CD14-positive monocyte (primary cell): ENCODE measurements at regions not wholly inside any gene's neighbourhood (a gene's known extent, or its start where the extent isn't known, plus 50 kb on each side); places are given as distances from the start of the nearest gene placed in this dataset.
A peak's percentile ranks its signal among the peaks of the same experiment; 100 is the strongest.

Experiments used
- DNase-seq, 3 donors: peaks; one replicate each; pipeline ENCODE4 v3.0.0-alpha.2; 2011 to 2022
- H2AFZ ChIP-seq: 2 replicates; pipeline ENCODE4 v1.6.0; 2012; ENCODE audit warnings: mild to moderate bottlenecking, low read depth, low read length, inconsistent platforms; ENCODE audit not compliant: insufficient read depth, poor library complexity, severe bottlenecking
- H3K27ac ChIP-seq, 2 donors: 1 replicate in 1 of 2; 2 replicates in 1 of 2; pipeline ENCODE4 v1.5.1; 2012 to 2013; ENCODE audit warnings: low read length in 2 of 2, control low read depth in 1 of 2, inconsistent platforms in 1 of 2, low read depth in 1 of 2, mild to moderate bottlenecking in 1 of 2
- H3K27me3 ChIP-seq, 2 donors: one replicate each; pipeline versions ENCODE4 v1.6.0 to v1.6.1; 2011 to 2013; ENCODE audit warnings: low read length in 2 of 2; ENCODE audit not compliant: control insufficient read depth in 2 of 2, insufficient read depth in 2 of 2
- H3K36me3 ChIP-seq, 2 donors: replicated peaks in 1 of 2; 1 replicate in 1 of 2; 2 replicates in 1 of 2; pipeline versions ENCODE4 v1.5.1 to v1.6.1; 2012 to 2013; ENCODE audit warnings: low read length in 2 of 2, control low read depth in 1 of 2, inconsistent platforms in 1 of 2, mild to moderate bottlenecking in 1 of 2; ENCODE audit not compliant: insufficient read depth in 2 of 2, control insufficient read depth in 1 of 2
- H3K4me1 ChIP-seq, 2 donors: 1 replicate in 1 of 2; 2 replicates in 1 of 2; pipeline versions ENCODE4 v1.5.1 to v1.6.1; 2012 to 2013; ENCODE audit warnings: low read length in 2 of 2, control low read depth in 1 of 2, inconsistent platforms in 1 of 2, mild to moderate bottlenecking in 1 of 2, moderate library complexity in 1 of 2; ENCODE audit not compliant: insufficient read depth in 2 of 2, control insufficient read depth in 1 of 2
- H3K4me2 ChIP-seq: replicated peaks from 2 replicates; pipeline ENCODE3; 2012; ENCODE audit warnings: low read length, moderate library complexity, mild to moderate bottlenecking; ENCODE audit not compliant: poor library complexity, severe bottlenecking; ENCODE audit errors: extremely low read depth
- H3K4me3 ChIP-seq, 3 experiments: fragments of 200-600 bp in 1 of 3; sonication (generic) in 1 of 3; replicated peaks in 1 of 3; 1 replicate in 2 of 3; 2 replicates in 1 of 3; pipeline ENCODE4 v1.5.1; 2011 to 2013; ENCODE audit warnings: low read length in 3 of 3, mild to moderate bottlenecking in 3 of 3, control low read depth in 2 of 3, low read depth in 2 of 3, inconsistent platforms in 1 of 3, moderate library complexity in 1 of 3
- H3K79me2 ChIP-seq: 2 replicates; pipeline ENCODE4 v1.6.0; 2012; ENCODE audit warnings: mild to moderate bottlenecking, control low read depth, inconsistent platforms, low read length, moderate library complexity; ENCODE audit not compliant: insufficient read depth
- H3K9ac ChIP-seq: 2 replicates; pipeline ENCODE4 v1.6.0; 2017; ENCODE audit warnings: low read length, mild to moderate bottlenecking; ENCODE audit not compliant: insufficient read depth, poor library complexity, severe bottlenecking
- H3K9me3 ChIP-seq, 2 donors: replicated peaks in 1 of 2; 1 replicate in 1 of 2; 2 replicates in 1 of 2; pipeline versions ENCODE4 v1.5.1 to v1.6.1; 2012 to 2013; ENCODE audit warnings: low read length in 2 of 2, control low read depth in 1 of 2; ENCODE audit not compliant: control insufficient read depth in 1 of 2, insufficient read depth in 1 of 2
- H4K20me1 ChIP-seq: 2 replicates; pipeline ENCODE4 v1.6.0; 2012; ENCODE audit warnings: mild to moderate bottlenecking, low read length, control low read depth, moderate library complexity; ENCODE audit not compliant: insufficient read depth
- H3K27ac Mint-ChIP-seq, 7 donors: one replicate each; pipeline ENCODE4 v1.8.0; 2020; ENCODE audit warnings: mild to moderate bottlenecking in 7 of 7, mixed read lengths in 7 of 7, moderate library complexity in 6 of 7, inconsistent platforms in 2 of 7
- H3K27me3 Mint-ChIP-seq, 3 donors: one replicate each; pipeline ENCODE4 v1.8.0; 2021 to 2022; ENCODE audit warnings: low read depth in 3 of 3, mild to moderate bottlenecking in 3 of 3, mixed read lengths in 3 of 3, moderate library complexity in 3 of 3, inconsistent platforms in 1 of 3
- H3K36me3 Mint-ChIP-seq, 2 donors: one replicate each; pipeline ENCODE4 v1.8.0; 2020; ENCODE audit warnings: mixed read lengths in 2 of 2, inconsistent platforms in 1 of 2, mild to moderate bottlenecking in 1 of 2
- H3K4me1 Mint-ChIP-seq: one replicate; pipeline ENCODE4 v1.8.0; 2020; ENCODE audit warnings: mild to moderate bottlenecking, mixed read lengths
- H3K4me3 Mint-ChIP-seq, 2 donors: one replicate each; pipeline ENCODE4 v1.8.0; 2020; ENCODE audit warnings: mild to moderate bottlenecking in 2 of 2, mixed read lengths in 2 of 2, moderate library complexity in 1 of 2
- H3K9me3 Mint-ChIP-seq, 7 donors: one replicate each; pipeline ENCODE4 v1.8.0; 2020 to 2022; ENCODE audit warnings: mixed read lengths in 7 of 7, mild to moderate bottlenecking in 6 of 7, moderate library complexity in 6 of 7, inconsistent platforms in 2 of 7
- WGBS: methylation state at CpG from one replicate; pipeline ENCODE4 v1.1.5; 2013; ENCODE audit warnings: missing lambda C conversion rate; ENCODE audit not compliant: insufficient coverage; 5-methylcytosine and 5-hydroxymethylcytosine counted together
- intact Hi-C, 2 donors: fragments of 100-400 bp; cut with micrococcal nuclease; formaldehyde crosslinking; loops; one replicate each; pipeline versions ENCODE4 v1.15.0 to v1.15.1; 2023
- TF ChIP-seq, protein P1 (sequence below): fragments of 200-600 bp; IDR thresholded peaks from one replicate; pipeline ENCODE4 v1.8.0; 2022; ENCODE audit warnings: antibody characterized with exemption, mild to moderate bottlenecking

DNA sequence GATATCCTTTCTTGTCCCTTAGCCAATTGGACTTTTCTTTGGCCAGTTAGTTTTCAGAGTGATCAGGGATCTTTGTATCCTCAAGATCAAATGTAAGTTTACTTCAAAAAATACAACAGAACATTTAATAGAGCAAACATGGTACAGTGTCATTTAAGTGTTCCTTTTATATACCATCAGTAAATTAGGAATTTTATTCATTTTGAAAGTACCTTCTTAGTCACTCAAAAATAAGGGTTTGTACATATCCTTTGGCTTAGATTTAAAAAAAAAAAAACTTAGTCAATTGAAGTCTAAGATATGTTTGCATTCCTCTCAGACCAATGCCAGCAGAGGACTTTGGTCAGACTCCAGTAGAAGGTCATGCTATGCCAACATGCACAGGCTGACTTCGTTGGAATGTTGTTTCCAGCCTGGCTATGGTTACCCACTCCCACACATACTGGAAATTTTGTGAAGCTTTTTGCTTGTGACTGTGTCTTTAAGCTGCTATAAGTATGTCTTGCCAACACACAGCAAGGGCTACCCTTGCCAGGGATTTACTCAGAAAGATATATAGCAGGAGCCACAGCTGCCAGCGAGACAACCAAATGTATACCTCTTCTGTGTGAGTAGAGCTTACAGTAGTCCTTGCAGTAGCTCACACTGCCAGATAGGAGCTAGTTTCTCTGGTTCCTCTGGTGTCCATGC, 81.5 kb upstream of the LRIF1 start:
- TF ChIP-seq, protein P1, sequence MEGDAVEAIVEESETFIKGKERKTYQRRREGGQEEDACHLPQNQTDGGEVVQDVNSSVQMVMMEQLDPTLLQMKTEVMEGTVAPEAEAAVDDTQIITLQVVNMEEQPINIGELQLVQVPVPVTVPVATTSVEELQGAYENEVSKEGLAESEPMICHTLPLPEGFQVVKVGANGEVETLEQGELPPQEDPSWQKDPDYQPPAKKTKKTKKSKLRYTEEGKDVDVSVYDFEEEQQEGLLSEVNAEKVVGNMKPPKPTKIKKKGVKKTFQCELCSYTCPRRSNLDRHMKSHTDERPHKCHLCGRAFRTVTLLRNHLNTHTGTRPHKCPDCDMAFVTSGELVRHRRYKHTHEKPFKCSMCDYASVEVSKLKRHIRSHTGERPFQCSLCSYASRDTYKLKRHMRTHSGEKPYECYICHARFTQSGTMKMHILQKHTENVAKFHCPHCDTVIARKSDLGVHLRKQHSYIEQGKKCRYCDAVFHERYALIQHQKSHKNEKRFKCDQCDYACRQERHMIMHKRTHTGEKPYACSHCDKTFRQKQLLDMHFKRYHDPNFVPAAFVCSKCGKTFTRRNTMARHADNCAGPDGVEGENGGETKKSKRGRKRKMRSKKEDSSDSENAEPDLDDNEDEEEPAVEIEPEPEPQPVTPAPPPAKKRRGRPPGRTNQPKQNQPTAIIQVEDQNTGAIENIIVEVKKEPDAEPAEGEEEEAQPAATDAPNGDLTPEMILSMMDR: no peak
- no peak for DNase-seq
- Mint-ChIP-seq H3K27ac (no peak overlapping the region), H3K4me1 (no peaks in the 10 kb centered on the region), H3K36me3 (no peaks in the 10 kb centered on the region), H3K27me3 (peaks cover 12 to 42% (median 37%) of the 10 kb centered on the region in 3 donors), H3K4me3 (no peak overlapping the region), H3K9me3 (peaks cover 2 to 28% (median 17%) of the 10 kb centered on the region in 7 donors)
- Histone ChIP-seq H2AFZ (no peak overlapping the region), H4K20me1 (no peaks in the 10 kb centered on the region), H3K4me2 (no peak overlapping the region), H3K36me3 (no peaks in the 10 kb centered on the region), H3K4me3 (no peak overlapping the region), H3K79me2 (no peaks in the 10 kb centered on the region), H3K27ac (no peak overlapping the region), H3K4me1 (no peaks in the 10 kb centered on the region), H3K9ac (no peak overlapping the region), H3K9me3 (no peaks in the 10 kb centered on the region), H3K27me3 (peaks cover 23 to 33% of the 10 kb centered on the region in 2 donors)
- no CpG with 5 or more reads among the region's 2 CpGs for WGBS
- intact Hi-C loops: loop anchor here in 1 of 2 donors (5.0 kb wide), 1 partner anchor 737 kb away; no protein-coding TSS in a partner anchor

DNA sequence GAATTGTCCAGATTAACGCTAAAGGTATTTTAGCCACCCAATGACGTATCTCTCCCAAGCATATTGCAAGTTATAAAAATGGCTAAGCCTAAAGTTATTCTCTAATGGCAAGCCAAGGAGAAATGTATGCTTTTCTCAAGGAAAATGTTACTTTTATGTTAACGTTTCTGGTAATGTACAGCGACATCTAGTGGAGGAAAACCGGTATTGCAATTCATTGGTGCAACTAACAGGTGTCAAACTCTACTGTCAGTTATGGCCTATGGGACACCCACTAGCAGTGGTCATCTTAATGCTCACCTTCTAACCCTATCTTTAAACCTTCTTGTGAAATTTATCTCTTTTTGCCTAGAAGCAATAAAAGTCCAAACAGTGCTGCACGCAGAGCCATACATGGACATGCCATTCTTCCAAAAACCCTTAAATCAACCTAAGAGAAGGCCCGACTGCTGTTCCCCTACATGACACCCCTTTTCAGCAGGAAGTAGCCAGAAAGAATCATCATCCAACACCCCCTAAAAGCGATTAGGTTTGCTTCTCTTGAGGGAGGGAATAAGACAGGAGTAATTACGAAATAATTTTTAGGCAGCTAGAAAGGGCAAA, 68.7 kb upstream of the LRIF1 start:
- Histone ChIP-seq H4K20me1 (no peaks in the 10 kb centered on the region), H3K4me1 (no peaks in the 10 kb centered on the region), H3K79me2 (no peaks in the 10 kb centered on the region), H3K27ac (no peak overlapping the region), H3K36me3 (no peaks in the 10 kb centered on the region), H3K27me3 (no peaks in the 10 kb centered on the region), H3K4me2 (no peak overlapping the region), H3K9me3 (no peaks in the 10 kb centered on the region), H3K9ac (no peak overlapping the region), H3K4me3 (no peak overlapping the region), H2AFZ (no peak overlapping the region)
- H3K27ac Mint-ChIP-seq: no peak overlapping the region
- no peaks in the 10 kb centered on the region for H3K36me3 Mint-ChIP-seq
- H3K4me3 Mint-ChIP-seq: no peak overlapping the region
- no peaks in the 10 kb centered on the region for H3K4me1 Mint-ChIP-seq
- WGBS: 18% methylated on average over 4 of the region's 9 CpGs
- intact Hi-C loops: loop anchor here in 1 of 2 donors (5.0 kb wide), 1 partner anchor 370 kb away; no protein-coding TSS in a partner anchor
- peaks cover 5 to 21% (median 6%) of the 10 kb centered on the region in 3 donors for H3K27me3 Mint-ChIP-seq
- H3K9me3 Mint-ChIP-seq: peaks cover 0 to 6% (median 3%) of the 10 kb centered on the region in 7 donors
- TF ChIP-seq, protein P1: peak; percentile 94
- DNase-seq: peak; percentile 23 to 62 (median 45)
